ENCODE measurements at regions not wholly inside any gene's neighbourhood (a gene's known extent, or its start where the extent isn't known, plus 50 kb on each side); places are given as distances from the start of the nearest gene placed in this dataset.
A peak's percentile ranks its signal among the peaks of the same experiment; 100 is the strongest.

GRCh38 chr12:112559784-112560183, 141.0 kb downstream of the PTPN11 start:
- H4K20me1 ChIP-seq (ENCODE audit: insufficient read depth): no peaks in the 10 kb centered on the region
- peak overlapping the region; percentile 57 for H3K4me3 ChIP-seq (ENCODE audit: low read length)
- no peaks in the 10 kb centered on the region for H3K36me3 ChIP-seq (ENCODE audit: insufficient read depth, low read length)
- no peaks in the 10 kb centered on the region for H3K9me2 ChIP-seq (ENCODE audit: insufficient read depth, low read length)
- H2AFZ ChIP-seq (ENCODE audit: low read depth, low read length): no peak overlapping the region
- H3K27me3 ChIP-seq (ENCODE audit: insufficient read depth, low read depth, low read length): no peaks in the 10 kb centered on the region
- H3K27ac ChIP-seq (ENCODE audit: low read length): peak overlapping the region; percentile 95
- no peaks in the 10 kb centered on the region for H3K9me3 ChIP-seq (ENCODE audit: low read length)
- no peak for TF ChIP-seq MXI1 (conservative IDR thresholded peaks at IDR 0.05; ENCODE audit: poor library complexity, severe bottlenecking)
- no peak for TF ChIP-seq EZH2 (IDR thresholded peaks at IDR 0.05; ENCODE audit: borderline replicate concordance, insufficient read depth, low read length, poor library complexity, severe bottlenecking)
- no peak overlapping the region for H3K4me2 ChIP-seq (ENCODE audit: low read length)
- H3K79me2 ChIP-seq (replicated peaks; ENCODE audit: insufficient read depth, low read length): no peaks in the 10 kb centered on the region
- H3K9ac ChIP-seq (ENCODE audit: low read length): peak overlapping the region; percentile 72
- H3F3A ChIP-seq (ENCODE audit: insufficient read depth, low read length, poor library complexity, severe bottlenecking): peaks cover 6% of the 10 kb centered on the region

- Histone ChIP-seq H3K36me3 (ENCODE audit: insufficient read depth, low read length) (no peaks in the 10 kb centered on the region), H3F3A (ENCODE audit: insufficient read depth, low read length, poor library complexity, severe bottlenecking) (no peaks in the 10 kb centered on the region), H2AFZ (ENCODE audit: low read depth, low read length) (no peak overlapping the region), H3K4me3 (ENCODE audit: low read length) (no peak overlapping the region), H3K9ac (ENCODE audit: low read length) (no peak overlapping the region), H3K9me2 (ENCODE audit: insufficient read depth, low read length) (no peaks in the 10 kb centered on the region), H3K9me3 (ENCODE audit: low read length) (no peaks in the 10 kb centered on the region), H3K4me2 (ENCODE audit: low read length) (no peak overlapping the region), H4K20me1 (ENCODE audit: insufficient read depth) (no peaks in the 10 kb centered on the region), H3K27ac (ENCODE audit: low read length) (no peak overlapping the region), H3K79me2 (replicated peaks; ENCODE audit: insufficient read depth, low read length) (no peaks in the 10 kb centered on the region), H3K27me3 (ENCODE audit: insufficient read depth, low read depth, low read length) (no peaks in the 10 kb centered on the region)
- TF ChIP-seq RAD21 (conservative IDR thresholded peaks at IDR 0.05) (no peak), POLR2AphosphoS5 (IDR thresholded peaks at IDR 0.05) (no peak), TAF1 (IDR thresholded peaks at IDR 0.05; ENCODE audit: low read depth) (no peak), CTCF (IDR thresholded peaks at IDR 0.05; ENCODE audit: poor library complexity, severe bottlenecking) (no peak), SMC3 (conservative IDR thresholded peaks at IDR 0.05; ENCODE audit: poor library complexity) (no peak), REST (IDR thresholded peaks at IDR 0.05; ENCODE audit: borderline replicate concordance) (no peak), MXI1 (conservative IDR thresholded peaks at IDR 0.05; ENCODE audit: poor library complexity, severe bottlenecking) (no peak), EP300 (conservative IDR thresholded peaks at IDR 0.05; ENCODE audit: poor library complexity, severe bottlenecking) (no peak), EZH2 (IDR thresholded peaks at IDR 0.05; ENCODE audit: borderline replicate concordance, insufficient read depth, low read length, poor library complexity, severe bottlenecking) (no peak)
Measured at GRCh38 chr12:112564160-112564784, 145.5 kb downstream of the PTPN11 start.
